ENCODE measurements at regions not wholly inside any gene's neighbourhood (a gene's known extent, or its start where the extent isn't known, plus 50 kb on each side); places are given as distances from the start of the nearest gene placed in this dataset.

DNA sequence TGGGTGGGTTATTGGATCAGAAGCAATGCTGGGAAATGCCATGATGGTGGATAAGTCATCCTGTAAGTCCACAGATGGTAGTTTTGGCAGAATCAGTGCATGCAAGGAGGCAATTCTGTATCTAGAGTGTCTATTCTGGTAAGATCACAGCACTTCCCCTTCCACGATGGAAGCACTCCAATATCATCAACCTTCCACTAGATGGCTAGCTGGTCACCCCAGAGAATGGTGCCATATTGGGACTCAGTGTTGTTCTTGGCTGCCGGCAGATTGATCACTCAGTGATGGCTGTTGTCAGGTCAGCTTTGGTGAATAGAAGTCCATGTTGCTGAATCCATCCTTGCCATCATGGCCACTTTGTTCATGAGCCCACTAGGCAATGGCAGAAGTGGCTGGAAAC is 553.5 kb downstream of the CSNK1G3 start:
- 94% methylated on average over 2 of the region's 2 CpGs for WGBS
- Histone ChIP-seq H3K9ac (ENCODE audit: low read depth in 1 of 2, low read length in 2 of 2) (no peak overlapping the region), H3K27me3 (ENCODE audit: control insufficient read depth in 4 of 4, insufficient read depth in 4 of 4, low read length in 3 of 4) (no peaks in the 10 kb centered on the region), H3K27ac (ENCODE audit: low read depth in 1 of 2, low read length in 2 of 2) (no peak overlapping the region), H3K36me3 (ENCODE audit: control insufficient read depth in 4 of 4, insufficient read depth in 3 of 4, low read depth in 1 of 4, low read length in 3 of 4) (no peaks in the 10 kb centered on the region), H3K4me3 (ENCODE audit: low read depth in 1 of 3, low read length in 3 of 3) (no peak overlapping the region), H3K4me1 (ENCODE audit: control insufficient read depth in 4 of 4, insufficient read depth in 4 of 4, low read length in 3 of 4) (no peaks in the 10 kb centered on the region), H3K9me3 (ENCODE audit: control insufficient read depth in 4 of 4, low read length in 3 of 4) (no peaks in the 10 kb centered on the region)
- TF ChIP-seq, protein P1, sequence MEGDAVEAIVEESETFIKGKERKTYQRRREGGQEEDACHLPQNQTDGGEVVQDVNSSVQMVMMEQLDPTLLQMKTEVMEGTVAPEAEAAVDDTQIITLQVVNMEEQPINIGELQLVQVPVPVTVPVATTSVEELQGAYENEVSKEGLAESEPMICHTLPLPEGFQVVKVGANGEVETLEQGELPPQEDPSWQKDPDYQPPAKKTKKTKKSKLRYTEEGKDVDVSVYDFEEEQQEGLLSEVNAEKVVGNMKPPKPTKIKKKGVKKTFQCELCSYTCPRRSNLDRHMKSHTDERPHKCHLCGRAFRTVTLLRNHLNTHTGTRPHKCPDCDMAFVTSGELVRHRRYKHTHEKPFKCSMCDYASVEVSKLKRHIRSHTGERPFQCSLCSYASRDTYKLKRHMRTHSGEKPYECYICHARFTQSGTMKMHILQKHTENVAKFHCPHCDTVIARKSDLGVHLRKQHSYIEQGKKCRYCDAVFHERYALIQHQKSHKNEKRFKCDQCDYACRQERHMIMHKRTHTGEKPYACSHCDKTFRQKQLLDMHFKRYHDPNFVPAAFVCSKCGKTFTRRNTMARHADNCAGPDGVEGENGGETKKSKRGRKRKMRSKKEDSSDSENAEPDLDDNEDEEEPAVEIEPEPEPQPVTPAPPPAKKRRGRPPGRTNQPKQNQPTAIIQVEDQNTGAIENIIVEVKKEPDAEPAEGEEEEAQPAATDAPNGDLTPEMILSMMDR (IDR thresholded peaks at IDR 0.05; ENCODE audit: low read depth, low read length, missing input control), result no peak
- TF ChIP-seq HNF4A (conservative IDR thresholded peaks at IDR 0.05), result no peak
- no peak for TF ChIP-seq RXRA (IDR thresholded peaks at IDR 0.05)
- TF ChIP-seq RAD21 (IDR thresholded peaks at IDR 0.05), result no peak
- no peak for TF ChIP-seq YY1 (IDR thresholded peaks at IDR 0.05)
- TF ChIP-seq GABPA (IDR thresholded peaks at IDR 0.05 in 1 of 2, conservative IDR thresholded peaks at IDR 0.05 in 1 of 2), result no peak
- no peak for TF ChIP-seq FOXA2 (IDR thresholded peaks at IDR 0.05)
- no peak for TF ChIP-seq TAF1 (conservative IDR thresholded peaks at IDR 0.05)
- no peak for TF ChIP-seq SP1 (IDR thresholded peaks at IDR 0.05)
- TF ChIP-seq, protein P2, sequence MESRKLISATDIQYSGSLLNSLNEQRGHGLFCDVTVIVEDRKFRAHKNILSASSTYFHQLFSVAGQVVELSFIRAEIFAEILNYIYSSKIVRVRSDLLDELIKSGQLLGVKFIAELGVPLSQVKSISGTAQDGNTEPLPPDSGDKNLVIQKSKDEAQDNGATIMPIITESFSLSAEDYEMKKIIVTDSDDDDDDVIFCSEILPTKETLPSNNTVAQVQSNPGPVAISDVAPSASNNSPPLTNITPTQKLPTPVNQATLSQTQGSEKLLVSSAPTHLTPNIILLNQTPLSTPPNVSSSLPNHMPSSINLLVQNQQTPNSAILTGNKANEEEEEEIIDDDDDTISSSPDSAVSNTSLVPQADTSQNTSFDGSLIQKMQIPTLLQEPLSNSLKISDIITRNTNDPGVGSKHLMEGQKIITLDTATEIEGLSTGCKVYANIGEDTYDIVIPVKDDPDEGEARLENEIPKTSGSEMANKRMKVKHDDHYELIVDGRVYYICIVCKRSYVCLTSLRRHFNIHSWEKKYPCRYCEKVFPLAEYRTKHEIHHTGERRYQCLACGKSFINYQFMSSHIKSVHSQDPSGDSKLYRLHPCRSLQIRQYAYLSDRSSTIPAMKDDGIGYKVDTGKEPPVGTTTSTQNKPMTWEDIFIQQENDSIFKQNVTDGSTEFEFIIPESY (IDR thresholded peaks at IDR 0.05), result no peak
- TF ChIP-seq, protein P3, sequence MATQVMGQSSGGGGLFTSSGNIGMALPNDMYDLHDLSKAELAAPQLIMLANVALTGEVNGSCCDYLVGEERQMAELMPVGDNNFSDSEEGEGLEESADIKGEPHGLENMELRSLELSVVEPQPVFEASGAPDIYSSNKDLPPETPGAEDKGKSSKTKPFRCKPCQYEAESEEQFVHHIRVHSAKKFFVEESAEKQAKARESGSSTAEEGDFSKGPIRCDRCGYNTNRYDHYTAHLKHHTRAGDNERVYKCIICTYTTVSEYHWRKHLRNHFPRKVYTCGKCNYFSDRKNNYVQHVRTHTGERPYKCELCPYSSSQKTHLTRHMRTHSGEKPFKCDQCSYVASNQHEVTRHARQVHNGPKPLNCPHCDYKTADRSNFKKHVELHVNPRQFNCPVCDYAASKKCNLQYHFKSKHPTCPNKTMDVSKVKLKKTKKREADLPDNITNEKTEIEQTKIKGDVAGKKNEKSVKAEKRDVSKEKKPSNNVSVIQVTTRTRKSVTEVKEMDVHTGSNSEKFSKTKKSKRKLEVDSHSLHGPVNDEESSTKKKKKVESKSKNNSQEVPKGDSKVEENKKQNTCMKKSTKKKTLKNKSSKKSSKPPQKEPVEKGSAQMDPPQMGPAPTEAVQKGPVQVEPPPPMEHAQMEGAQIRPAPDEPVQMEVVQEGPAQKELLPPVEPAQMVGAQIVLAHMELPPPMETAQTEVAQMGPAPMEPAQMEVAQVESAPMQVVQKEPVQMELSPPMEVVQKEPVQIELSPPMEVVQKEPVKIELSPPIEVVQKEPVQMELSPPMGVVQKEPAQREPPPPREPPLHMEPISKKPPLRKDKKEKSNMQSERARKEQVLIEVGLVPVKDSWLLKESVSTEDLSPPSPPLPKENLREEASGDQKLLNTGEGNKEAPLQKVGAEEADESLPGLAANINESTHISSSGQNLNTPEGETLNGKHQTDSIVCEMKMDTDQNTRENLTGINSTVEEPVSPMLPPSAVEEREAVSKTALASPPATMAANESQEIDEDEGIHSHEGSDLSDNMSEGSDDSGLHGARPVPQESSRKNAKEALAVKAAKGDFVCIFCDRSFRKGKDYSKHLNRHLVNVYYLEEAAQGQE (IDR thresholded peaks at IDR 0.05), result no peak
- TF ChIP-seq HNF4G (IDR thresholded peaks at IDR 0.05), result no peak
- TF ChIP-seq JUND (IDR thresholded peaks at IDR 0.05), result no peak
- no peak for DNase-seq (ENCODE audit: low spot score)

DNA sequence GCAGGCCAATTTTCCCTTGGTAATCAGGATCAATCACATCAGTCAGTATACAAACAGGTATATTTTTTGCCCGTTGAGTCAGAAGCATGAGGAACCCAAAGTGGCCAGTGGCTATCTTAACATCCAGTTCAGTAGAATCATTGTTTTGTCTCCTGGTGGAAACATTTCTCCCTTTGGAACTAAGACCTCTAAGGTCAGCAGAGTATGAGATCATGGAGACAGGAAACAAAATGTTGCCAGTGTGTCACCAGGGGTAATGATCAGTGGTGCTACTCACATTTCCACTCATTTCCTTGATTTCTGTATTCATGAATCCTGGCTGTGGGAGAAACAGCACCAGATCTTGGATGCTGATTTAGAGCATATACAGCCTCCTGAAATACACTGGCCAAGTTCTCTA is 553.0 kb downstream of the CSNK1G3 start:
- Histone ChIP-seq H3K27me3 (ENCODE audit: control insufficient read depth in 4 of 4, insufficient read depth in 4 of 4, low read length in 3 of 4) (no peaks in the 10 kb centered on the region), H3K4me3 (ENCODE audit: low read depth in 1 of 3, low read length in 3 of 3) (no peak overlapping the region), H3K4me1 (ENCODE audit: control insufficient read depth in 4 of 4, insufficient read depth in 4 of 4, low read length in 3 of 4) (no peaks in the 10 kb centered on the region), H3K9me3 (ENCODE audit: control insufficient read depth in 4 of 4, low read length in 3 of 4) (no peaks in the 10 kb centered on the region), H3K9ac (ENCODE audit: low read depth in 1 of 2, low read length in 2 of 2) (no peak overlapping the region), H3K36me3 (ENCODE audit: control insufficient read depth in 4 of 4, insufficient read depth in 3 of 4, low read depth in 1 of 4, low read length in 3 of 4) (no peaks in the 10 kb centered on the region), H3K27ac (ENCODE audit: low read depth in 1 of 2, low read length in 2 of 2) (no peak overlapping the region)
- DNase-seq (ENCODE audit: low spot score), result no peak
- 89% methylated on average over 1 of the region's 1 CpG for WGBS
- TF ChIP-seq YY1 (IDR thresholded peaks at IDR 0.05) (no peak), TAF1 (conservative IDR thresholded peaks at IDR 0.05) (no peak), JUND (IDR thresholded peaks at IDR 0.05) (no peak), HNF4G (IDR thresholded peaks at IDR 0.05) (no peak), FOXA1 (IDR thresholded peaks at IDR 0.05) (no peak), SP1 (IDR thresholded peaks at IDR 0.05) (no peak), RXRA (IDR thresholded peaks at IDR 0.05) (no peak), GABPA (IDR thresholded peaks at IDR 0.05 in 1 of 2, conservative IDR thresholded peaks at IDR 0.05 in 1 of 2) (no peak), EGR1 (IDR thresholded peaks at IDR 0.05; ENCODE audit: low read depth in 2 of 2) (no peak), RAD21 (IDR thresholded peaks at IDR 0.05) (no peak), NR2F2 (IDR thresholded peaks at IDR 0.05) (no peak)
- TF ChIP-seq, protein P2 (IDR thresholded peaks at IDR 0.05), result no peak
- TF ChIP-seq, protein P1 (IDR thresholded peaks at IDR 0.05; ENCODE audit: low read depth, low read length, missing input control), result no peak
- TF ChIP-seq, protein P3 (IDR thresholded peaks at IDR 0.05), result no peak
